ENCODE measurements at regions not wholly inside any gene's neighbourhood (a gene's known extent, or its start where the extent isn't known, plus 50 kb on each side); places are given as distances from the start of the nearest gene placed in this dataset.

DNA sequence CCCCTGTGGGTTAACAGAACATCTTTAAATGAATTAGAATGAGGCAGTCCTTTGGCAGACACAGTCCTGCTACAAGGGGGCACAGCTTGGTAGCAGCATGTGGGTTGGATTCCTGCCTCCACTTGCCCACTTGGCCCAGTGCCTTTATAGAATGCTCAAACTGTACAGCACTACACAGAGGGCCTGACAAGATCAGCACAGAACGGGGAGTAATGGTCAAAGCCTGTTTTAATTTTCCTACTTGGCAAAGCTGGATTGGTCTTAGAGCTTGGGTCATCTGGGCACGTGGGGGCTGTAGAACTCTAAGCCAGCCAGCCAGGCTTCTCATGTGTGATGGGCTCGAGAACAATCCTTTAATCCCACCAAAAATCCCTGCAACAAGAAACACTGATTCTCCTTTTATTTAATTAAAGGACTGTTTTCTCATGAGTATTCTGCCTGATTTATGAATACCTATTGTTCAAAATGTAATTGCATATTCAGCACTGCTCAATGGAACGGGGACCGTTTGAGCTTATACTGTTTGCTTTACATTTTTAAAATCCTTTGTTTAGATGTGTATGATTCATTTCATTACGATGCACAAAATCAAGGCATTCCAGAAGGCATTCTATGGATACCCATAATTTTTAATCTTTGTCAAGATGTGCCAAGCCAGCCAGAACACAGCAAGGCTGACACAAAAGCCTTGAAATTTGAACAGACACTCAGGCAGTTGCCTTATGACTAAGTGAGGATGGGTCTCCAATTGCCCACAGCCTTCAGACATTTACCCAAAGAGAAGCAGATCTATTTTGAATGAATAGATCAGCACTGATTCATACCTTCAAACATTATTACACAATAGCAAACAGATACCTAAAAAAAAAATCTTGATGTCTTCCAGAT, 249.3 kb upstream of the TGFBR2 start:
- no peak for DNase-seq (ENCODE audit: low spot score)

DNA sequence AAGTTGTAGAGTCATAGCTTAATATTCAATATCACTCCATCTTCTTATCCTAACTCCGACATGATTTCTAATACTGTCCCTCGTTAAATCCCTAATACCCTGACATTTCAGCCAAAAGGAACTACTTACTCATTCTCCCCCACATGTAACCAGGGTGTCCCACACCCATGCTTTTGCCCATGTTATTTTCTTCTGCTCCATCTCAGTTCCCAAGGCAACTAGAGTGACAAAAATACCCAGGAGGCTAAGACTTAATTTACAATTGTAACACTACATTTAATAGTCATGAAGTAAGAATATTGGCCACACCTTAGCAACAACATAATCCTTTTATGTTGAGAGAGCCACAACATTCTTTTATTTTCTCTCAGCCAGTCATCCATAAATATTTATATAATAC, 248.5 kb upstream of the TGFBR2 start:
- no peak for DNase-seq (ENCODE audit: low spot score)

GRCh38 chr3:30358871-30359270, 247.5 kb upstream of the TGFBR2 start:
- DNase-seq (ENCODE audit: low spot score): no peak

DNA sequence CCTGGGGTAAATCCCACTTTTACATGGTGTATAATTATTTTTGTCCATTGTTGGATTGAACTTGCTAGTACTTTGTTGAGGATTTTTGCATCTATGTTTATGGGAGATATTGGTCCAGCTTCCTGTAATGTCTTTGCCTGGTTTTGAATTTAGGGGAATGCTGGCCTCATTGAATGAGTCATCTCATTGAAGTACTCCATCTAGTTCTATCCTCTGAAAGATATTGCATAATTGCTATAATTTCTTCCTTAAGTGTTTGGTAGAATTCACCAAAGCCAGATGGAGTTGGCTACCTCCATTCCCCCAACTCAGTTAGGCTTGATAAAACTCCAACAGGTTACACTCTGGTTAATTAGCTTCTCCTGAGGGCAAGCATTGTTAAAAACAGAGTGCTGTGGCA, 237.4 kb upstream of the TGFBR2 start:
- DNase-seq (ENCODE audit: low spot score): no peak

DNA sequence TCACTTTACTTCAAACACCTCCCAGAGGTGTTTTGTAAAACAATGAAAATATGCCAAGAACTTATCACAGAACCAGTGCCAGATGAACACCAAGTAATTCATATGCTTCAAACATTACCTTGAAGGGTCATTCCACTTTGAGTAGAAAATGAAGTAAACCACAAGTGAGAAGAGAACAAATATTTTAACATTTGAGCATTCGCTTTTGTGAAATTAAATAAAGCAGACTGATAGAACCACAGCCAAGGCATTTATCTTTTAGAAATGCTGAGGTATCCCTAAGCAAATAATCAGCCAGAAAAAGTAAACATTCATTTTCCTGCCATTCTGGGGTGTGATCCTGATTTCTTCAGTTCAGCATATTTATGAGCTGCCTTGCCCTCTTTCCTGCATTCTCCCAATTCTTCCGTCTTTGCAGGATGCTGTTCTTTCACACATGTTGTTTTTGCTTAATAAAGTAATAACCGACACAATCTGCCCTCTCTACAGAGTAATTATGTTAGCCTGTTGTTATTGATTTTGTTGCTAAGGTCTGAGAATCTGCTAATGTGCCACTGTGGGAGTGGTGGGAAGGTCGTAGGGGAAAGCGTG, 235.6 kb upstream of the TGFBR2 start:
- DNase-seq (ENCODE audit: low spot score): no peak

DNA sequence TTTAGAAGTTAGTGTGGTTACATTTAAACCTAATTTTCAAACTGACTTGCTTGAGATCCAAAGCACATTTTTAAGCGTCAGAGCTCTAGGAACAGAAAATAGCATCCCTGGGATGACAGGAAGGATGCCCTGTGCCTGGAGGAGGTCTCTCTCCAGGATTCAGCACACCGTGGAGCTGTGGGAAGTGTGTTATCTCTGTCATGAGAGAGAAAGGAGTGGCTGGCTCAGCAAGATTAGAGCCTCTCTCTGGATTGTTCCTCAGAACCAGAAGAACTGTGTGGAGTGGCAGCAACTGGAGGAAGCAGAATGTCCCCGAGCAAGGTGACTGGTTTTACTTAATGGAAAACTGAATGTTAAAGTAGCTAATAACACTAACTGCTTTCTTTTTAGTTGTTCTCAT, 233.6 kb upstream of the TGFBR2 start:
- DNase-seq (ENCODE audit: low spot score): no peak

DNA sequence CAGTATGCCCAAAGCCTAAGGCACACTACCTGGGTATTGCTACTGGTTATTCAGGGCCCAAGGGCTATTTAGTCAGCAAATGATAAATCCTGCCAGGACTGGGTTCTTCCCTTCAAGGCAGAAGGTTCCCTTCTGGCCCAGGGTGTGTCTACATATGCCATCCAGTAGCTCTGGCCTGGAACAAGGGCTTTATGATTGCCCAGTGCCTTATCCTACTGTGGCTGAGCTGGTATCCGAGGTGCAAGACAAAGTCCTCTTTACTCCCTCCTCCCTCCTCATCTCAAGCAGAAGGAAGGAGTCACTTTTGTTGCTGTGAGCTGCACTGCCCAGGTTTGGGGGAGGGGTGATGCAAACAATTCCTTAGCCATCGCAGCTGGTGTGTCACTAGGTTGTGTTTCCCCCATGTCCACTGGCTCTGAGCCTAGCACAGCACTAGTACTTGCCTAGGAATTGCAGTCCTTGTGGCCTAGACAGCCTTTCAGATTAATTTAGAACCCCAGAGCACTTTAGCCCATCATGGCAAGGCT, 221.8 kb upstream of the TGFBR2 start:
- no peak for DNase-seq (ENCODE audit: low spot score)

DNA sequence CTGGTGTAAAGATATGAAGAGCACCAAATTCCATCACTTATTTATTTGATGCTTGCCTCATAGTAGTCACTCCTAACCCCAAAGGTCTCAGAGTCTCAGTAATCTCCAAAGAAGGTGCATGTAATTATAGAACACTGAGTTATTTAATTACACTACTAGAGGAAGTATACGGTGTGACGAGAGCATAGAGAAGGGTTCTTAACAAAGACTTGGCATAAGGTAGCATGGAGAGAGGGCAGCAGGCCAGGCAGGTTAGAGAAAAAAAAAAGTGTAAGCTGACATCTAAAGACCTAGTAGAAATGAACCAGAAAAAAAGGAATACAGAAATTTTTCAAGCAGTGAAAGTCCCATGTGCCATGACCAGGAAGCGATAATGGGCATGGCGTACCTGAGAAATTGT, 213.3 kb upstream of the TGFBR2 start:
- DNase-seq (ENCODE audit: low spot score): no peak

- DNase-seq (ENCODE audit: low spot score): no peak
These were observed 209.4 kb upstream of the TGFBR2 start for GRCh38 chr3:30397030-30397429.

GRCh38 chr3:30399394-30400181, 206.8 kb upstream of the TGFBR2 start:
- no peak for DNase-seq (ENCODE audit: low spot score)

DNA sequence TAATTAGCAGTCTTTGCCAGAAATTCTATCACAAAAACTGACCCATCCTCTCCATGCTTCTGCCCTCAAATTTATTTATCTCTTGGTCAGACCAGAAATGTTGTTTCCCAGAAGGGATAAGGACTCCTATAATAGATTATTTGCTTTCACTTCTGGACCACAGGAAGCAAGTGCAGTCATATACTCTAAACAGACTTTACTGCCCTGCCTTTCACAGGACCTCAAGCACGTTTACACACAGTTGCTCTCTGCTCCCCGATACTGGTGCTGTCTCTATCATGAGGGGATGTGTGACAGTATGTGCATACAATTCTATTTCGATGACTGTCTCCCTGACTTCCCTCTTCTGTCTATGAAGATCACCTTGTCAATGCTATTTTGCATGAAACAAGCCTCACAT, 205.5 kb upstream of the TGFBR2 start:
- DNase-seq (ENCODE audit: low spot score): no peak

GRCh38 chr3:30401971-30402370, 204.4 kb upstream of the TGFBR2 start:
- DNase-seq (ENCODE audit: low spot score): no peak

- no peak for DNase-seq (ENCODE audit: low spot score)
These were observed 198.8 kb upstream of the TGFBR2 start for GRCh38 chr3:30407651-30408050.

DNA sequence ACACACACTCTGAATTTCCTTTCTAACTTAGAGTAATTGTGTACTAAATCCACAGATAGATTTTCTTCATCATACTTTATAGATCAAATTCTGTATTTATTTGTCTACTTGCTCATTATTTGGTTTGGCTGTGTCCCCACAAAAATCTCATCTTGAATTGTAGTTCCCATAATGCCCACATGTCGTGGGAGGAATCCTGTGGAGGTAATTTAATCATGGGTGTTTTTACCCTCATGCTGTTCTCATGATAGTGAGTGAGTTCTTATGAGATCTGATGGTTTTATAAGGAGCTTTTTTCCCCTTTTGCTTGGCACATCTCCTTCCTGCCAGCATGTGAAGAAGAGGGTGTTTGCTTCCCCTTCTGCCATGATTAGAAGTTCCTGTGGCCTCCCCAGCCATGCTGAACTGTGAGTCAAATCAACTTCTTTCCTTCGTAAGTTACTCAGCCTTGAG, 198.3 kb upstream of the TGFBR2 start:
- DNase-seq (ENCODE audit: low spot score): no peak

DNA sequence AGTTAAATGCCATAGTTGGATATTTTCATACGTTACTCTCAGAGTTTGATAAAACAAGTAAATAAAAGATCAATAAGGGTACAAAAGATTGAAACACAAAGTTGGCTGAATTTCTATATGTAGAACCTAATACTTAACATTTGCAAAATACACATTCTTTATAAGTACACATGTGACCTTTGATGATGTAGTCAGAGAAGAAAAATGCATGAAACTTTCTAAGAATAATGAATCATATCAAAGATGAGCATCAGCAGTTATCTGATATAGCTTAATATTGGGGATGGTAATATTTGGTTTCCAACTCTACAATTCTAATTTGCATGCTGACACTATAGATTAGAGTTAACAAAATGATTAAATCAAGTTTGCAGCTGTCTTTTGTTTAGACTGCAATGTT, 188.0 kb upstream of the TGFBR2 start:
- no peak for DNase-seq (ENCODE audit: low spot score)

GRCh38 chr3:30421266-30421665, 185.1 kb upstream of the TGFBR2 start:
- DNase-seq (ENCODE audit: low spot score): no peak

DNA sequence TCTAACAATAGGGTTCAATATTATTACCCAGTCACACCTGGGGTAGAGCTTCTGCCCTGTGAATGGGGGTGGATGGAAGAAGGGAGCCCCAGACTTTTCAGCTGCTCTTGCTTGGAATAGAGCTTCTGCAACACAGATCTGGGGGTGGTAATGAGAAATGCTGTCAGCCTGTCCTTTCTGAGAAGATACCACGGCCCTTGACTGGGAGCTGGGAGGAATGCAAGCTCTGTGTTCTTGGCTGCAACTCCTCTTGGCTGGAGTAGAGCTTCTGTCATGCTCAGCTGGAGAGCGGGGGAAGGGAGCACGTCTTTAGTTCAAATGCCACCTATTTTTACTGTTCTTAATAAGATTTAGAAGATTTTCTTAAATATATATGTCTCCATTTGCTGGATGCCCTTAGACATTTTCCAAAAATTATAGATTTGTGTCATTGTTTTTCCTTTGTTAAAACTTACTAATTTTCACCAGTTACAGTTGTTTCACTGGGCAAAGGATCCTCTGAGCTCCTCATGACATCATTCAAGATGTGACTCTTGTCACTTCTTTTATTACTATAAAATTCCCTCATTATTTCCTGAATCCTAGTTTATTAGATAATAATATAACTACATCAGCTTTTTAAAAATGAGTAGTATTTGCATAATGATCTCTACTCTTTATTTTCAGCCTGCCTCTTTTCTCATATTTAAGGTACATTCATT, 180.0 kb upstream of the TGFBR2 start:
- DNase-seq (ENCODE audit: low spot score): peak; percentile 49

DNA sequence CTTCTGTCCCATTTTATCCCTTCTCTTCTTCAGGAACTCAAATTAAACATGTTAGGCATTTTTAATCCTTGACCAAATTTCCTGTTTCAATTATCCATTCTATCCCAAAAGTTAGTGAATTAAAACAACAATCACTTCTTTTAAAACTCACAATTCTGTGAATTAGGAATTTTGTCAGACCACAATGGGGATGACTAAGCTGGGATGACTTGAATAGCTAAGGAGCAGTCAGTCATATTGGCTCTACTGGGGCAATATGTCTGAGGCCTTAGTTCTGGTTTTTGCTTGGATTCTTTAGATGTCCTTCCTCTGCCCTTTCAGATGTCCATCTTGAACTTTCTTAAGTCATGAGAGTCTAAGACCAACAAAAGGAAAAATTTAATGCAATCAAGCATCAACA, 178.2 kb upstream of the TGFBR2 start:
- DNase-seq (ENCODE audit: low spot score): no peak

GRCh38 chr3:30435861-30436331, 170.5 kb upstream of the TGFBR2 start:
- no peak for DNase-seq (ENCODE audit: low spot score)

DNA sequence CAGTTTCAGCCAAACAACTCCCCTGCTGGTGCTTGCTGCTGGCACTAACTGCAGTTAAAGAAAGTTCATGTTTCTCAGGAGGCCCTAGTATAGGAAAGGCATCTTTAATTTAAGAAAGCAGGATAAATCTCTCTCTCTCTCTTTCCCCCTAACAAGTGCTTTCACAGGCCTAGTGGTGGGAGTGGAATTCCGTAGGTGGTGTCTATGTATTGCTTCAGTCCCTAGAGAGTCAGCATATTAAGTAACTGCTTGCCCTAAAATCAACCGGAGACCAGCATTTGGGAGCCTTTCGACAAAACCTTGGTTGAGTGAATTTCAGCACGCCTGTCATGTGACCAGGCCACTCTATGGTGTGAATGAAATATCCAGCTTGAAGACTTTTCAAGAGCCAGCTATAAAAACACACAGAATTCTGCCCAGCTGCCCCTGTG, 169.2 kb upstream of the TGFBR2 start:
- peak; percentile 15 for DNase-seq (ENCODE audit: low spot score)

DNA sequence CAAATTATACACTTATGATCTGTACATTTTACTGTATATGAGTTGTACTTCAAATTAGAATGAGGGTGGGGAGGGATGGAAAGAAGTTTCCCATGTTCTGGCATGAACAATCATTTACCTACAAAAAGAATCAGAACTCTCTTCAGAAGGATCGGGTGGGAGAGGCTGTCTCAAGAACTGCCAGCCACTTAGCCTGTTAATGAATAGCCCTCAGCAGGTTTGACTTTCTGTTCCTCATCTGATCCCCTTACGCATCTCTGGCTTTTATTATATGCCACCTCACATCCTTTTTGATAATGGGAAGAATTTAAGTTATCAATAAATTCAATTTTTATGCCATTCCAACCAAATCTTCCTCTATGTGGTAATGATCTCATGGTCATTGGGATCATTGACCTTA, 168.3 kb upstream of the TGFBR2 start:
- no peak for DNase-seq (ENCODE audit: low spot score)
